ENCODE measurements at regions not wholly inside any gene's neighbourhood (a gene's known extent, or its start where the extent isn't known, plus 50 kb on each side); places are given as distances from the start of the nearest gene placed in this dataset.

DNA sequence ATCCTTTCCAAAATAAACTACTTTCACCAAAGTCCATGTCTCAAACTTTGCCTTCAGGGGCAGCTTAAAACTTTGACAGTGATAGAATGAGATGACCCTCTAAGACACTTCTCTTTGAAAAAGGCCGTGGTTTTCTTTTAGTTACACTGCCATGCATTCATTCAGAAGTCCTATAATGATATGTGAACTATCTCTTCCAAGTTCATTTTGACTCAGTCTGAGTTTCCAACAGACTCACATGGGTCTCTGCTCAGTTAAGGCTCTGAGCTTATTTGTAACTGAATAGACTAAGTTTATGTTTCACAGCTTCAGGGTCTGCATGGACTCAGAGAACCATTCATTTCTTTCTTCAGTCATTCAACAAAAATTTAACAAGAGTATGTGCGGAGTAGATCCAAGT is 208.9 kb upstream of the PRSS1 start:
- ChIA-PET POLR2A (no interaction called here), CTCF (interaction anchor here (1.1 to 2.0 kb wide), 4 partner anchors 18 to 271 kb away, joined by 3 to 12 read pairs (median 6); no protein-coding TSS in a partner anchor)
- H3K4me3 Mint-ChIP-seq: no peak overlapping the region
- ATAC-seq (no peak), DNase-seq (ENCODE audit: low spot score) (no peak)
- peaks cover 5% of the 10 kb centered on the region; the same call in 1 of the 2 replicates for H3K27me3 Mint-ChIP-seq (ENCODE audit: low read depth)
- no peaks in the 10 kb centered on the region; the same call in 1 of the 2 replicates for H3K4me1 Mint-ChIP-seq
- no peak overlapping the region for H3K27ac Mint-ChIP-seq
- no peaks in the 10 kb centered on the region for H3K36me3 Mint-ChIP-seq
- TF ChIP-seq TCF7 (CRISPR knock-in tag; IDR thresholded peaks at IDR 0.05; ENCODE audit: low read depth) (no peak), ATF2 (CRISPR knock-in tag; IDR thresholded peaks at IDR 0.05; ENCODE audit: borderline replicate concordance, low read depth) (no peak), MAX (CRISPR knock-in tag; IDR thresholded peaks at IDR 0.05) (no peak), NR3C1 (CRISPR knock-in tag; conservative IDR thresholded peaks at IDR 0.05; ENCODE audit: low read depth) (no peak), SP1 (CRISPR knock-in tag; conservative IDR thresholded peaks at IDR 0.05) (no peak), FOXP1 (CRISPR knock-in tag; IDR thresholded peaks at IDR 0.05; ENCODE audit: borderline replicate concordance) (no peak), ZBTB21 (CRISPR knock-in tag; IDR thresholded peaks at IDR 0.05; ENCODE audit: borderline replicate concordance) (no peak), ZNF512 (CRISPR knock-in tag; IDR thresholded peaks at IDR 0.05; ENCODE audit: borderline replicate concordance) (no peak)
- TF ChIP-seq, protein P1, sequence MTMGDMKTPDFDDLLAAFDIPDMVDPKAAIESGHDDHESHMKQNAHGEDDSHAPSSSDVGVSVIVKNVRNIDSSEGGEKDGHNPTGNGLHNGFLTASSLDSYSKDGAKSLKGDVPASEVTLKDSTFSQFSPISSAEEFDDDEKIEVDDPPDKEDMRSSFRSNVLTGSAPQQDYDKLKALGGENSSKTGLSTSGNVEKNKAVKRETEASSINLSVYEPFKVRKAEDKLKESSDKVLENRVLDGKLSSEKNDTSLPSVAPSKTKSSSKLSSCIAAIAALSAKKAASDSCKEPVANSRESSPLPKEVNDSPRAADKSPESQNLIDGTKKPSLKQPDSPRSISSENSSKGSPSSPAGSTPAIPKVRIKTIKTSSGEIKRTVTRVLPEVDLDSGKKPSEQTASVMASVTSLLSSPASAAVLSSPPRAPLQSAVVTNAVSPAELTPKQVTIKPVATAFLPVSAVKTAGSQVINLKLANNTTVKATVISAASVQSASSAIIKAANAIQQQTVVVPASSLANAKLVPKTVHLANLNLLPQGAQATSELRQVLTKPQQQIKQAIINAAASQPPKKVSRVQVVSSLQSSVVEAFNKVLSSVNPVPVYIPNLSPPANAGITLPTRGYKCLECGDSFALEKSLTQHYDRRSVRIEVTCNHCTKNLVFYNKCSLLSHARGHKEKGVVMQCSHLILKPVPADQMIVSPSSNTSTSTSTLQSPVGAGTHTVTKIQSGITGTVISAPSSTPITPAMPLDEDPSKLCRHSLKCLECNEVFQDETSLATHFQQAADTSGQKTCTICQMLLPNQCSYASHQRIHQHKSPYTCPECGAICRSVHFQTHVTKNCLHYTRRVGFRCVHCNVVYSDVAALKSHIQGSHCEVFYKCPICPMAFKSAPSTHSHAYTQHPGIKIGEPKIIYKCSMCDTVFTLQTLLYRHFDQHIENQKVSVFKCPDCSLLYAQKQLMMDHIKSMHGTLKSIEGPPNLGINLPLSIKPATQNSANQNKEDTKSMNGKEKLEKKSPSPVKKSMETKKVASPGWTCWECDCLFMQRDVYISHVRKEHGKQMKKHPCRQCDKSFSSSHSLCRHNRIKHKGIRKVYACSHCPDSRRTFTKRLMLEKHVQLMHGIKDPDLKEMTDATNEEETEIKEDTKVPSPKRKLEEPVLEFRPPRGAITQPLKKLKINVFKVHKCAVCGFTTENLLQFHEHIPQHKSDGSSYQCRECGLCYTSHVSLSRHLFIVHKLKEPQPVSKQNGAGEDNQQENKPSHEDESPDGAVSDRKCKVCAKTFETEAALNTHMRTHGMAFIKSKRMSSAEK (CRISPR knock-in tag; IDR thresholded peaks at IDR 0.05; ENCODE audit: borderline replicate concordance): no peak
- TF ChIP-seq, protein P2, sequence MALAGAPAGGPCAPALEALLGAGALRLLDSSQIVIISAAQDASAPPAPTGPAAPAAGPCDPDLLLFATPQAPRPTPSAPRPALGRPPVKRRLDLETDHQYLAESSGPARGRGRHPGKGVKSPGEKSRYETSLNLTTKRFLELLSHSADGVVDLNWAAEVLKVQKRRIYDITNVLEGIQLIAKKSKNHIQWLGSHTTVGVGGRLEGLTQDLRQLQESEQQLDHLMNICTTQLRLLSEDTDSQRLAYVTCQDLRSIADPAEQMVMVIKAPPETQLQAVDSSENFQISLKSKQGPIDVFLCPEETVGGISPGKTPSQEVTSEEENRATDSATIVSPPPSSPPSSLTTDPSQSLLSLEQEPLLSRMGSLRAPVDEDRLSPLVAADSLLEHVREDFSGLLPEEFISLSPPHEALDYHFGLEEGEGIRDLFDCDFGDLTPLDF (CRISPR knock-in tag; IDR thresholded peaks at IDR 0.05): no peak
- H3K9me3 Mint-ChIP-seq: no peaks in the 10 kb centered on the region

DNA sequence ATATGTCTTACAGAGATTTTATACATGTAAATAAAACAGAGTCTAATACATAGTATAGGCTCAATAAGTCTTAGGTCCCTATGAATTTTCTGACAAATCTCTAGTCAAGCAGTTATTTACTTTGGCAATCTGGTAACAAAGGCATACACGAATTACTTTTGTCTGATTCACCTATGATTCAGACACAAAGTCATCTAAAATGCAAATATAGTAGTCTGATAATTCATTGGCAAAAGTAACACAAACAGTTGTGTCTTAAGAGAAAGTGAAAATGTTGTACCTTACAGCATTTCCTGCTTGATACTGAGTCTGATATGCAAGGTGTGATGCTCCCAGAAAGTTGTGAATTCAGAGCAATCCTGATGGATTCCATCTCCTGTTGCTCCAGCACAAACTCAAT is 209.4 kb upstream of the PRSS1 start:
- Mint-ChIP-seq H3K4me1 (peaks cover 4% of the 10 kb centered on the region), H3K27ac (no peak overlapping the region), H3K27me3 (ENCODE audit: low read depth) (peaks cover 5% of the 10 kb centered on the region; the same call in 1 of the 2 replicates), H3K9me3 (no peaks in the 10 kb centered on the region), H3K4me3 (no peak overlapping the region), H3K36me3 (no peaks in the 10 kb centered on the region)
- ChIA-PET POLR2A (no interaction called here), CTCF (interaction anchor here (1.1 to 2.0 kb wide), 4 partner anchors 18 to 271 kb away, joined by 3 to 12 read pairs (median 6); no protein-coding TSS in a partner anchor)
- ATAC-seq (no peak), DNase-seq (ENCODE audit: low spot score) (no peak)
- TF ChIP-seq, protein P3, sequence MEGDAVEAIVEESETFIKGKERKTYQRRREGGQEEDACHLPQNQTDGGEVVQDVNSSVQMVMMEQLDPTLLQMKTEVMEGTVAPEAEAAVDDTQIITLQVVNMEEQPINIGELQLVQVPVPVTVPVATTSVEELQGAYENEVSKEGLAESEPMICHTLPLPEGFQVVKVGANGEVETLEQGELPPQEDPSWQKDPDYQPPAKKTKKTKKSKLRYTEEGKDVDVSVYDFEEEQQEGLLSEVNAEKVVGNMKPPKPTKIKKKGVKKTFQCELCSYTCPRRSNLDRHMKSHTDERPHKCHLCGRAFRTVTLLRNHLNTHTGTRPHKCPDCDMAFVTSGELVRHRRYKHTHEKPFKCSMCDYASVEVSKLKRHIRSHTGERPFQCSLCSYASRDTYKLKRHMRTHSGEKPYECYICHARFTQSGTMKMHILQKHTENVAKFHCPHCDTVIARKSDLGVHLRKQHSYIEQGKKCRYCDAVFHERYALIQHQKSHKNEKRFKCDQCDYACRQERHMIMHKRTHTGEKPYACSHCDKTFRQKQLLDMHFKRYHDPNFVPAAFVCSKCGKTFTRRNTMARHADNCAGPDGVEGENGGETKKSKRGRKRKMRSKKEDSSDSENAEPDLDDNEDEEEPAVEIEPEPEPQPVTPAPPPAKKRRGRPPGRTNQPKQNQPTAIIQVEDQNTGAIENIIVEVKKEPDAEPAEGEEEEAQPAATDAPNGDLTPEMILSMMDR (IDR thresholded peaks at IDR 0.05): no peak
- TF ChIP-seq JAZF1 (CRISPR knock-in tag; IDR thresholded peaks at IDR 0.05) (no peak), NR3C1 (CRISPR knock-in tag; conservative IDR thresholded peaks at IDR 0.05; ENCODE audit: low read depth) (no peak), NFYB (CRISPR knock-in tag; conservative IDR thresholded peaks at IDR 0.05; ENCODE audit: low read depth) (no peak), GABPB1 (CRISPR knock-in tag; IDR thresholded peaks at IDR 0.05) (no peak), OVOL2 (CRISPR knock-in tag; IDR thresholded peaks at IDR 0.05; ENCODE audit: borderline replicate concordance) (no peak), RORB (CRISPR knock-in tag; IDR thresholded peaks at IDR 0.05) (no peak), FOXK1 (CRISPR knock-in tag; IDR thresholded peaks at IDR 0.05) (no peak)
- TF ChIP-seq, protein P4, sequence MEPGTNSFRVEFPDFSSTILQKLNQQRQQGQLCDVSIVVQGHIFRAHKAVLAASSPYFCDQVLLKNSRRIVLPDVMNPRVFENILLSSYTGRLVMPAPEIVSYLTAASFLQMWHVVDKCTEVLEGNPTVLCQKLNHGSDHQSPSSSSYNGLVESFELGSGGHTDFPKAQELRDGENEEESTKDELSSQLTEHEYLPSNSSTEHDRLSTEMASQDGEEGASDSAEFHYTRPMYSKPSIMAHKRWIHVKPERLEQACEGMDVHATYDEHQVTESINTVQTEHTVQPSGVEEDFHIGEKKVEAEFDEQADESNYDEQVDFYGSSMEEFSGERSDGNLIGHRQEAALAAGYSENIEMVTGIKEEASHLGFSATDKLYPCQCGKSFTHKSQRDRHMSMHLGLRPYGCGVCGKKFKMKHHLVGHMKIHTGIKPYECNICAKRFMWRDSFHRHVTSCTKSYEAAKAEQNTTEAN (CRISPR knock-in tag; IDR thresholded peaks at IDR 0.05): no peak
- TF ChIP-seq, protein P5, sequence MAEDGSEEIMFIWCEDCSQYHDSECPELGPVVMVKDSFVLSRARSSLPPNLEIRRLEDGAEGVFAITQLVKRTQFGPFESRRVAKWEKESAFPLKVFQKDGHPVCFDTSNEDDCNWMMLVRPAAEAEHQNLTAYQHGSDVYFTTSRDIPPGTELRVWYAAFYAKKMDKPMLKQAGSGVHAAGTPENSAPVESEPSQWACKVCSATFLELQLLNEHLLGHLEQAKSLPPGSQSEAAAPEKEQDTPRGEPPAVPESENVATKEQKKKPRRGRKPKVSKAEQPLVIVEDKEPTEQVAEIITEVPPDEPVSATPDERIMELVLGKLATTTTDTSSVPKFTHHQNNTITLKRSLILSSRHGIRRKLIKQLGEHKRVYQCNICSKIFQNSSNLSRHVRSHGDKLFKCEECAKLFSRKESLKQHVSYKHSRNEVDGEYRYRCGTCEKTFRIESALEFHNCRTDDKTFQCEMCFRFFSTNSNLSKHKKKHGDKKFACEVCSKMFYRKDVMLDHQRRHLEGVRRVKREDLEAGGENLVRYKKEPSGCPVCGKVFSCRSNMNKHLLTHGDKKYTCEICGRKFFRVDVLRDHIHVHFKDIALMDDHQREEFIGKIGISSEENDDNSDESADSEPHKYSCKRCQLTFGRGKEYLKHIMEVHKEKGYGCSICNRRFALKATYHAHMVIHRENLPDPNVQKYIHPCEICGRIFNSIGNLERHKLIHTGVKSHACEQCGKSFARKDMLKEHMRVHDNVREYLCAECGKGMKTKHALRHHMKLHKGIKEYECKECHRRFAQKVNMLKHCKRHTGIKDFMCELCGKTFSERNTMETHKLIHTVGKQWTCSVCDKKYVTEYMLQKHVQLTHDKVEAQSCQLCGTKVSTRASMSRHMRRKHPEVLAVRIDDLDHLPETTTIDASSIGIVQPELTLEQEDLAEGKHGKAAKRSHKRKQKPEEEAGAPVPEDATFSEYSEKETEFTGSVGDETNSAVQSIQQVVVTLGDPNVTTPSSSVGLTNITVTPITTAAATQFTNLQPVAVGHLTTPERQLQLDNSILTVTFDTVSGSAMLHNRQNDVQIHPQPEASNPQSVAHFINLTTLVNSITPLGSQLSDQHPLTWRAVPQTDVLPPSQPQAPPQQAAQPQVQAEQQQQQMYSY (CRISPR knock-in tag; IDR thresholded peaks at IDR 0.05): no peak
